HL-60 (cell line): ENCODE measurements at regions not wholly inside any gene's neighbourhood (a gene's known extent, or its start where the extent isn't known, plus 50 kb on each side); places are given as distances from the start of the nearest gene placed in this dataset.

ENCODE experiments used
- CTCF ChIP-seq: IDR thresholded peaks from one replicate; pipeline ENCODE4 v1.5.1; 2011; ENCODE audit warnings: low read length, control low read depth, inconsistent platforms; ENCODE audit not compliant: insufficient read depth
- POLR2AphosphoS5 ChIP-seq: IDR thresholded peaks from 2 replicates; pipeline ENCODE4 v1.6.1; 2012; ENCODE audit warnings: low read depth

- TF ChIP-seq POLR2AphosphoS5 (no peak), CTCF (no peak)
Measured at GRCh38 chrX:20529711-20530110, 263.0 kb upstream of the RPS6KA3 start.
